PFSK-1 (cell line): ENCODE measurements at regions not wholly inside any gene's neighbourhood (a gene's known extent, or its start where the extent isn't known, plus 50 kb on each side); places are given as distances from the start of the nearest gene placed in this dataset.

ENCODE experiments used
- POLR2AphosphoS5 ChIP-seq: IDR thresholded peaks from 2 replicates; pipeline ENCODE4 v1.6.1; 2012; ENCODE audit warnings: low read depth, mild to moderate bottlenecking, control low read depth, low read length, moderate library complexity
- REST ChIP-seq, 2 experiments: IDR thresholded peaks; 2 replicates each; pipeline versions ENCODE4 v1.6.1 to v1.8.0; 2011 to 2012; ENCODE audit warnings: low read depth in 2 of 2, low read length in 2 of 2, control low read depth in 1 of 2, inconsistent platforms in 1 of 2, mild to moderate bottlenecking in 1 of 2, moderate library complexity in 1 of 2; ENCODE audit not compliant: insufficient read depth in 1 of 2
- TAF1 ChIP-seq: IDR thresholded peaks from 2 replicates; pipeline ENCODE4 v1.6.1; 2012; ENCODE audit warnings: low read length, control low read depth, borderline replicate concordance; ENCODE audit not compliant: insufficient read depth

- no peak for TF ChIP-seq TAF1
- TF ChIP-seq POLR2AphosphoS5 = no peak
- no peak for TF ChIP-seq REST (IDR thresholded peaks at IDR 0.05; ENCODE audit: insufficient read depth in 1 of 2, low read depth in 2 of 2, low read length in 2 of 2)
These were observed 611.7 kb downstream of the LMO4 start for GRCh38 chr1:87940421-87940820.
